Right atrium auricular region (tissue), 2 donors: ENCODE measurements at regions not wholly inside any gene's neighbourhood (a gene's known extent, or its start where the extent isn't known, plus 50 kb on each side); places are given as distances from the start of the nearest gene placed in this dataset.

Source experiments
- DNase-seq: peaks from one replicate; pipeline ENCODE4 v3.0.0-alpha.2; 2019; ENCODE audit warnings: low spot score
- H3K27ac ChIP-seq, 2 donors: fragments of 200-600 bp; sonication (generic); 1 replicate in 1 of 2; 2 replicates in 1 of 2; pipeline ENCODE4 v1.5.1; 2016 to 2019
- H3K27me3 ChIP-seq, 2 donors: fragments of 200-600 bp; sonication (generic); one replicate each; pipeline versions ENCODE4 v1.5.1 to v1.6.0; 2017 to 2019
- H3K36me3 ChIP-seq: fragments of 200-600 bp; sonication (generic); one replicate; pipeline ENCODE4 v1.5.1; 2016
- H3K4me1 ChIP-seq, 2 donors: fragments of 200-600 bp; sonication (generic); one replicate each; pipeline versions ENCODE4 v1.5.1 to v1.6.0; 2017 to 2019
- H3K4me3 ChIP-seq, 2 donors: fragments of 200-600 bp; sonication (generic); 1 replicate in 1 of 2; 2 replicates in 1 of 2; pipeline ENCODE4 v1.5.1; 2017 to 2019; ENCODE audit warnings: mild to moderate bottlenecking in 1 of 2, moderate library complexity in 1 of 2
- H3K9me3 ChIP-seq, 2 donors: fragments of 200-600 bp; sonication (generic); one replicate each; pipeline ENCODE4 v1.5.1; 2019
- CTCF ChIP-seq, 2 donors: fragments of 200-600 bp; sonication (generic); IDR thresholded peaks; one replicate each; pipeline ENCODE4 v1.5.1; 2019; ENCODE audit warnings: antibody characterized with exemption in 2 of 2

- no peaks in the 10 kb centered on the region for H3K9me3 ChIP-seq
- no peaks in the 10 kb centered on the region for H3K27me3 ChIP-seq
- H3K4me3 ChIP-seq = no peak overlapping the region
- H3K27ac ChIP-seq = no peak overlapping the region
- TF ChIP-seq CTCF (IDR thresholded peaks at IDR 0.05) = no peak
- peaks cover 6% of the 10 kb centered on the region for H3K36me3 ChIP-seq
- DNase-seq = peak; percentile 11
- no peaks in the 10 kb centered on the region for H3K4me1 ChIP-seq
Observed at GRCh38 chr14:100468557-100468956, 118.7 kb downstream of the BEGAIN start.

- Histone ChIP-seq H3K4me3 (no peak overlapping the region), H3K4me1 (no peaks in the 10 kb centered on the region), H3K9me3 (no peaks in the 10 kb centered on the region), H3K27me3 (no peaks in the 10 kb centered on the region), H3K36me3 (peaks cover 6% of the 10 kb centered on the region), H3K27ac (no peak overlapping the region)
- no peak for TF ChIP-seq CTCF (IDR thresholded peaks at IDR 0.05)
- DNase-seq = peak; percentile 21
Observed at GRCh38 chr14:100469632-100470522, 117.3 kb downstream of the BEGAIN start.

GRCh38 chr14:100470523-100470897, 116.7 kb downstream of the BEGAIN start:
- Histone ChIP-seq H3K27me3 (no peaks in the 10 kb centered on the region), H3K27ac (no peak overlapping the region), H3K9me3 (no peaks in the 10 kb centered on the region), H3K4me3 (no peak overlapping the region), H3K36me3 (peaks cover 6% of the 10 kb centered on the region), H3K4me1 (no peaks in the 10 kb centered on the region)
- DNase-seq = peak; percentile 11
- no peak for TF ChIP-seq CTCF (IDR thresholded peaks at IDR 0.05)

GRCh38 chr14:100471441-100472093, 115.7 kb downstream of the BEGAIN start:
- no peaks in the 10 kb centered on the region for H3K4me1 ChIP-seq
- H3K36me3 ChIP-seq = peaks cover 6% of the 10 kb centered on the region
- DNase-seq = no peak
- no peak overlapping the region for H3K4me3 ChIP-seq
- TF ChIP-seq CTCF (IDR thresholded peaks at IDR 0.05) = no peak
- no peak overlapping the region for H3K27ac ChIP-seq
- H3K9me3 ChIP-seq = no peaks in the 10 kb centered on the region
- no peaks in the 10 kb centered on the region for H3K27me3 ChIP-seq

GRCh38 chr14:100472094-100472455, 115.1 kb downstream of the BEGAIN start:
- Histone ChIP-seq H3K27me3 (no peaks in the 10 kb centered on the region), H3K4me3 (no peak overlapping the region), H3K36me3 (peaks cover 6% of the 10 kb centered on the region), H3K9me3 (no peaks in the 10 kb centered on the region), H3K4me1 (no peaks in the 10 kb centered on the region), H3K27ac (no peak overlapping the region)
- DNase-seq = no peak
- TF ChIP-seq CTCF (IDR thresholded peaks at IDR 0.05) = no peak
